Fibroblast of skin of back (primary cell): ENCODE measurements at regions not wholly inside any gene's neighbourhood (a gene's known extent, or its start where the extent isn't known, plus 50 kb on each side); places are given as distances from the start of the nearest gene placed in this dataset.
A peak's percentile ranks its signal among the peaks of the same experiment; 100 is the strongest.

Experiments used
- DNase-seq: peaks from one replicate; pipeline ENCODE4 v3.0.0-alpha.2; 2013

DNA sequence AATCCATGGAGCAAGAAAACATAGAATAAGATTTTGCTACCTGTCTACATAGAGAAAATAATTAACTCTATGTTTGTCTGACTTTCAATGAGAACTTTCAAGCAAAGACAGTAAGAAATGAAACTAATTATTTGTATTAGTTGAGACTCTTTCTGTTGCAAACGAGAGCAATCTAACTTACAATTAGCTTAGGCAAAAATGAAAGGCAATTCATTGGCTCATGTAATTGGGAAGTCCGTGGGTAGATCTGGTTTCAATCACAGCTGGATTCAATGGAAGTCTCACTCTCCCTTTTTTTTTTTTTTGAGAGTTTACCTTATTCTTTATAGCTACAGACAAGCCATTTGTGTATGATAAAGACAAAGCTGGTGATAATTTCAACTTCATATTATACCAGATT lies 68.2 kb upstream of the STXBP5 start:
- no peak for DNase-seq

GRCh38 chr6:147137986-147138385 lies 66.2 kb upstream of the STXBP5 start:
- DNase-seq = no peak

GRCh38 chr6:147138835-147139234 lies 65.4 kb upstream of the STXBP5 start:
- no peak for DNase-seq

- peak; percentile 35 for DNase-seq
Observed at GRCh38 chr6:147141711-147142308, 62.4 kb upstream of the STXBP5 start.

DNA sequence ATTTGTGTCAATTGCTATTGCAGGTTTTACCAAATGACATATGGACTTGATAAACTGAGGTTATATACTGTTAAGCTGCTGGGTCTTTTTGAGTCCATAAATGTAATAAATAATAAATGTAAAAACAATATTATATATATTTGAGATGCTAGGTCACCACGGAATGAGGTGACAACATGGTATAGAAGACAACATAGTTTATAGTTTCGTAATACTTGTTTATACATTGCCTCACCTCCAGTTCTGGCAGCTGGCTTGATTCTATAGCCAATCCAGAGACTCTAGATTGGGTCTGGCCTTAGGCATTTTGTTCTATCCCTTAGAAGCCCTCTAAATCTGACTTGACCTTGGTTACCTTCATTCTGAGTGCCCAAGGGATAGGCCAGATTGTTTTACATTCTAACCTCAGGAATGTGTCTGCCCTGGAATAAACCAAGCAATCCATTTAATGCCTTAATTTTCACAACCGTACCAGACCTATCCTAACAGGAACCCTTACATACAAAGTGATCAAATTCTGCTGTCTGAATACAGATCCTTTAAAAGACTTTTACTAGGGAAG lies 61.5 kb upstream of the STXBP5 start:
- DNase-seq = no peak

GRCh38 chr6:147149092-147149491 lies 55.1 kb upstream of the STXBP5 start:
- DNase-seq = no peak

- DNase-seq = no peak
Observed at GRCh38 chr6:147149826-147150225, 54.4 kb upstream of the STXBP5 start.

DNA sequence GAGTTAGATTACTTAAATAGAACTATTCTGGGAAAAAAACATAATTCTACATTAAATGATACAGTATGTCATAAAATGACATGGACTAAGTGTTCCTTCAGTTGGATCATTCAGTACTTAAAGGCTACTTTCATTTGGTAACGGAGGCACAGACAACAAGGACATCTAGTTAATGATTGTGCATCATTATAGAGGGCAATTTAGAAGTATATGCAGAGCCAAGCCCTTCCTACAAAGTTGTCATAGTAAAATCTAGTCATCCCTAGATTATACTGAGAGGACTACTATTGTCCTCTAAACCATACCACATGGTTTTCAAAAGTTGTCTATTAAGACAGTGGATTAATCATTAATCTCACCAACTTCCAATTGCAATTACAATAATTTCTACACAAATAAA lies 53.9 kb upstream of the STXBP5 start:
- no peak for DNase-seq
